ENCODE measurements at regions not wholly inside any gene's neighbourhood (a gene's known extent, or its start where the extent isn't known, plus 50 kb on each side); places are given as distances from the start of the nearest gene placed in this dataset.
"Not testable (repeated sequence)": the region's sequence is repeated elsewhere in the genome, so short reads cannot be mapped to it uniquely, and the experiment has no call there.

- H3K9me3 Mint-ChIP-seq = no peaks in the 10 kb centered on the region
- H3K27ac Mint-ChIP-seq = no peak overlapping the region
- ATAC-seq (no peak), DNase-seq (no peak)
- H3K27me3 Mint-ChIP-seq = no peaks in the 10 kb centered on the region
- H3K4me3 Mint-ChIP-seq = no peak overlapping the region
- H3K4me1 Mint-ChIP-seq = no peaks in the 10 kb centered on the region
Observed at GRCh38 chr7:34207810-34208209, 302.5 kb downstream of the BMPER start.

- Mint-ChIP-seq H3K9me3 (no peaks in the 10 kb centered on the region), H3K27ac (no peak overlapping the region), H3K4me3 (no peak overlapping the region), H3K27me3 (no peaks in the 10 kb centered on the region), H3K4me1 (no peaks in the 10 kb centered on the region)
- ATAC-seq = no peak
- DNase-seq = no peak
Observed at GRCh38 chr7:34208878-34209621, 303.7 kb downstream of the BMPER start.

- no peaks in the 10 kb centered on the region for H3K4me1 Mint-ChIP-seq
- no peaks in the 10 kb centered on the region for H3K27me3 Mint-ChIP-seq
- no peak for DNase-seq
- no peak overlapping the region for H3K27ac Mint-ChIP-seq
- H3K9me3 Mint-ChIP-seq = no peaks in the 10 kb centered on the region
- no peak overlapping the region for H3K4me3 Mint-ChIP-seq
- no peak for ATAC-seq
Observed at GRCh38 chr7:34211018-34211417, 305.7 kb downstream of the BMPER start.

- Mint-ChIP-seq H3K27me3 (no peaks in the 10 kb centered on the region), H3K9me3 (no peaks in the 10 kb centered on the region), H3K27ac (no peak overlapping the region), H3K4me1 (no peaks in the 10 kb centered on the region), H3K4me3 (no peak overlapping the region)
- DNase-seq (no peak), ATAC-seq (no peak)
Observed at GRCh38 chr7:34217972-34218371, 312.6 kb downstream of the BMPER start.

GRCh38 chr7:34219153-34219718 lies 313.9 kb downstream of the BMPER start:
- H3K27me3 Mint-ChIP-seq = no peaks in the 10 kb centered on the region
- ATAC-seq = no peak
- no peak for DNase-seq
- no peaks in the 10 kb centered on the region for H3K4me1 Mint-ChIP-seq
- H3K4me3 Mint-ChIP-seq = no peak overlapping the region
- H3K9me3 Mint-ChIP-seq = no peaks in the 10 kb centered on the region
- H3K27ac Mint-ChIP-seq = no peak overlapping the region

- no peak for DNase-seq
- Mint-ChIP-seq H3K27ac (no peak overlapping the region), H3K27me3 (no peaks in the 10 kb centered on the region), H3K4me1 (no peaks in the 10 kb centered on the region), H3K9me3 (no peaks in the 10 kb centered on the region), H3K4me3 (no peak overlapping the region)
- ATAC-seq = no peak
Observed at GRCh38 chr7:34220506-34221185, 315.3 kb downstream of the BMPER start.

- Mint-ChIP-seq H3K27ac (peak overlapping the region in 1 of 2 donors; percentile 71), H3K9me3 (peaks cover 0 to under 1% of the 10 kb centered on the region in 2 donors), H3K4me3 (no peak overlapping the region), H3K4me1 (no peaks in the 10 kb centered on the region), H3K27me3 (no peaks in the 10 kb centered on the region)
- no peak for DNase-seq
- no peak for ATAC-seq
Observed at GRCh38 chr7:34222316-34222715, 317.0 kb downstream of the BMPER start.

- Mint-ChIP-seq H3K27ac (peak overlapping the region in 1 of 2 donors; percentile 71), H3K27me3 (no peaks in the 10 kb centered on the region), H3K4me3 (no peak overlapping the region), H3K9me3 (peaks cover 0 to 5% of the 10 kb centered on the region in 2 donors), H3K4me1 (no peaks in the 10 kb centered on the region)
- no peak for ATAC-seq
- no peak for DNase-seq
Observed at GRCh38 chr7:34222722-34223121, 317.4 kb downstream of the BMPER start.

GRCh38 chr7:34224281-34224680 lies 318.9 kb downstream of the BMPER start:
- Mint-ChIP-seq H3K4me3 (no peak overlapping the region), H3K4me1 (no peaks in the 10 kb centered on the region), H3K9me3 (peaks cover 0 to 6% of the 10 kb centered on the region in 2 donors), H3K27ac (no peak overlapping the region), H3K27me3 (no peaks in the 10 kb centered on the region)
- DNase-seq (no peak), ATAC-seq (no peak)

GRCh38 chr7:34225193-34225592 lies 319.9 kb downstream of the BMPER start:
- Mint-ChIP-seq H3K27ac (no peak overlapping the region), H3K27me3 (no peaks in the 10 kb centered on the region), H3K4me3 (no peak overlapping the region), H3K4me1 (no peaks in the 10 kb centered on the region), H3K9me3 (peaks cover 3 to 6% of the 10 kb centered on the region in 2 donors)
- ATAC-seq (no peak), DNase-seq (no peak)

GRCh38 chr7:34227525-34227924 lies 322.2 kb downstream of the BMPER start:
- Mint-ChIP-seq H3K27ac (no peak overlapping the region), H3K4me3 (no peak overlapping the region), H3K27me3 (no peaks in the 10 kb centered on the region), H3K4me1 (no peaks in the 10 kb centered on the region), H3K9me3 (peaks cover 9 to 12% of the 10 kb centered on the region in 2 donors)
- ATAC-seq = no peak
- DNase-seq = no peak

- ATAC-seq, H3K4me1 Mint-ChIP-seq, H3K4me3 Mint-ChIP-seq, H3K27me3 Mint-ChIP-seq, DNase-seq, H3K27ac Mint-ChIP-seq: not testable (repeated sequence)
- peaks cover 7 to 29% of the 10 kb centered on the region in 2 donors for H3K9me3 Mint-ChIP-seq
Observed at GRCh38 chr7:34235101-34235500, 329.8 kb downstream of the BMPER start.

GRCh38 chr7:34236057-34236456 lies 330.7 kb downstream of the BMPER start:
- Mint-ChIP-seq H3K27me3 (no peaks in the 10 kb centered on the region), H3K4me3 (no peak overlapping the region), H3K9me3 (peaks cover 5 to 29% of the 10 kb centered on the region in 2 donors), H3K4me1 (no peaks in the 10 kb centered on the region), H3K27ac (no peak overlapping the region)
- no peak for ATAC-seq
- no peak for DNase-seq

GRCh38 chr7:34236839-34237492 lies 331.6 kb downstream of the BMPER start:
- Mint-ChIP-seq H3K27me3 (no peaks in the 10 kb centered on the region), H3K9me3 (peaks cover 0 to 29% of the 10 kb centered on the region in 2 donors), H3K4me1 (no peaks in the 10 kb centered on the region), H3K4me3 (no peak overlapping the region), H3K27ac (no peak overlapping the region)
- no peak for DNase-seq
- ATAC-seq = no peak

GRCh38 chr7:34237493-34237849 lies 332.1 kb downstream of the BMPER start:
- Mint-ChIP-seq H3K9me3 (peaks cover 0 to 24% of the 10 kb centered on the region in 2 donors), H3K4me3 (no peak overlapping the region), H3K4me1 (no peaks in the 10 kb centered on the region), H3K27ac (no peak overlapping the region), H3K27me3 (no peaks in the 10 kb centered on the region)
- DNase-seq (no peak), ATAC-seq (no peak)

- ATAC-seq (no peak), DNase-seq (no peak)
- Mint-ChIP-seq H3K9me3 (no peaks in the 10 kb centered on the region), H3K27ac (no peak overlapping the region), H3K27me3 (no peaks in the 10 kb centered on the region), H3K4me1 (no peaks in the 10 kb centered on the region), H3K4me3 (no peak overlapping the region)
Observed at GRCh38 chr7:34240417-34240816, 335.1 kb downstream of the BMPER start.
